HEK293 (cell line): ENCODE measurements at regions not wholly inside any gene's neighbourhood (a gene's known extent, or its start where the extent isn't known, plus 50 kb on each side); places are given as distances from the start of the nearest gene placed in this dataset.
A peak's percentile ranks its signal among the peaks of the same experiment; 100 is the strongest.

Source experiments
- CTCF ChIA-PET: fragments of 350-600 bp; formaldehyde crosslinking; extraction: SDS; loops from one replicate; lab custom pipeline; 2021; ENCODE audit warnings: antibody characterized with exemption; lab: Yijun Ruan, JAX
- POLR2A ChIA-PET: fragments of 300-600 bp; formaldehyde crosslinking; extraction: SDS; loops from one replicate; lab custom pipeline; 2020; ENCODE audit warnings: antibody characterized with exemption, inconsistent platforms; lab: Yijun Ruan, JAX
- H3K27ac ChIP-seq: fragments of 200-500 bp; sonication (Bioruptor generic); 2 replicates; pipeline ENCODE4 v1.5.1; 2014; ENCODE audit warnings: low read depth, low read length, control low read depth, inconsistent platforms; ENCODE audit errors: extremely low read depth
- H3K36me3 ChIP-seq, 2 experiments: fragments of 200-500 bp in 1 of 2; sonication (Bioruptor generic) in 1 of 2; 1 replicate in 1 of 2; 2 replicates in 1 of 2; pipeline ENCODE4 v1.5.1; 2014 to 2017; ENCODE audit warnings: inconsistent platforms in 2 of 2, low read length in 2 of 2; ENCODE audit not compliant: control insufficient read depth in 2 of 2, insufficient read depth in 1 of 2
- H3K4me1 ChIP-seq: fragments of 200-500 bp; sonication (Bioruptor generic); 2 replicates; pipeline ENCODE4 v1.5.1; 2014; ENCODE audit warnings: mild to moderate bottlenecking, low read length, inconsistent platforms; ENCODE audit not compliant: control insufficient read depth, insufficient read depth
- H3K4me3 ChIP-seq: 2 replicates; pipeline ENCODE4 v1.5.1; 2011; ENCODE audit warnings: low read depth, mild to moderate bottlenecking, control low read depth, low read length, moderate library complexity
- H3K9me3 ChIP-seq: fragments of 200-500 bp; sonication (Bioruptor generic); 2 replicates; pipeline ENCODE4 v1.5.1; 2014; ENCODE audit warnings: low read depth, low read length, inconsistent platforms; ENCODE audit not compliant: control insufficient read depth, insufficient read depth
- AEBP2 ChIP-seq: fragments of 450-650 bp; formaldehyde crosslinking; IDR thresholded peaks from 2 replicates; pipeline ENCODE4 v1.5.1; 2016; ENCODE audit warnings: missing biosample characterization, missing genetic modification characterization, borderline replicate concordance
- EGR2 ChIP-seq: fragments of 450-650 bp; formaldehyde crosslinking; IDR thresholded peaks from 2 replicates; pipeline ENCODE4 v1.5.1; 2016; ENCODE audit warnings: low read depth, missing biosample characterization, missing genetic modification characterization
- GLI4 ChIP-seq: fragments of 450-650 bp; formaldehyde crosslinking; IDR thresholded peaks from 2 replicates; pipeline ENCODE4 v1.5.1; 2016; ENCODE audit warnings: missing biosample characterization, missing genetic modification characterization
- GLIS1 ChIP-seq: fragments of 450-650 bp; formaldehyde crosslinking; IDR thresholded peaks from 2 replicates; pipeline ENCODE4 v1.5.1; 2016; ENCODE audit warnings: missing biosample characterization, missing genetic modification characterization
- HOXD13 ChIP-seq: sonication (generic); formaldehyde crosslinking; IDR thresholded peaks from 2 replicates; pipeline ENCODE4 v1.8.0; 2022; ENCODE audit warnings: missing genetic modification reagents, borderline replicate concordance
- KLF1 ChIP-seq: fragments of 450-650 bp; formaldehyde crosslinking; IDR thresholded peaks from 2 replicates; pipeline ENCODE4 v1.5.1; 2016; ENCODE audit warnings: missing biosample characterization, missing genetic modification characterization
- PRDM10 ChIP-seq: fragments of 450-650 bp; formaldehyde crosslinking; IDR thresholded peaks from 2 replicates; pipeline ENCODE4 v1.5.1; 2016; ENCODE audit warnings: missing biosample characterization, missing genetic modification characterization
- SETDB1 ChIP-seq: IDR thresholded peaks from one replicate; pipeline ENCODE4 v1.6.1; 2017; ENCODE audit warnings: mild to moderate bottlenecking, low read length, moderate library complexity, mixed read lengths; ENCODE audit not compliant: insufficient read length
- TRIM28 ChIP-seq: IDR thresholded peaks from 2 replicates; pipeline ENCODE4 v1.6.1; 2011; ENCODE audit warnings: low read length, control low read depth, borderline replicate concordance
- ZBTB7A ChIP-seq: fragments of 450-650 bp; formaldehyde crosslinking; IDR thresholded peaks from 2 replicates; pipeline ENCODE4 v1.5.1; 2016; ENCODE audit warnings: low read depth, missing biosample characterization, missing genetic modification characterization
- ZIC2 ChIP-seq: fragments of 450-650 bp; formaldehyde crosslinking; IDR thresholded peaks from 2 replicates; pipeline ENCODE4 v1.5.1; 2016; ENCODE audit warnings: missing biosample characterization, missing genetic modification characterization
- ZNF132 ChIP-seq: fragments of 450-650 bp; formaldehyde crosslinking; IDR thresholded peaks from 2 replicates; pipeline ENCODE4 v1.5.1; 2017; ENCODE audit warnings: missing biosample characterization, missing genetic modification characterization, borderline replicate concordance
- ZNF202 ChIP-seq: fragments of 450-650 bp; formaldehyde crosslinking; IDR thresholded peaks from 2 replicates; pipeline ENCODE4 v1.5.1; 2016; ENCODE audit warnings: missing biosample characterization, missing genetic modification characterization, borderline replicate concordance
- ZNF214 ChIP-seq: fragments of 450-650 bp; formaldehyde crosslinking; IDR thresholded peaks from 2 replicates; pipeline ENCODE4 v1.5.1; 2017; ENCODE audit warnings: missing biosample characterization, mild to moderate bottlenecking, missing genetic modification characterization, borderline replicate concordance
- ZNF280D ChIP-seq: fragments of 450-650 bp; formaldehyde crosslinking; IDR thresholded peaks from 2 replicates; pipeline ENCODE4 v1.5.1; 2016; ENCODE audit warnings: missing biosample characterization, missing genetic modification characterization
- ZNF404 ChIP-seq: fragments of 450-650 bp; formaldehyde crosslinking; IDR thresholded peaks from 2 replicates; pipeline ENCODE4 v1.5.1; 2017; ENCODE audit warnings: missing biosample characterization, missing genetic modification characterization
- ZNF423 ChIP-seq: fragments of 450-650 bp; formaldehyde crosslinking; IDR thresholded peaks from 2 replicates; pipeline ENCODE4 v1.5.1; 2016; ENCODE audit warnings: missing biosample characterization, missing genetic modification characterization
- ZNF626 ChIP-seq: fragments of 450-650 bp; sonication (Bioruptor Pico); formaldehyde crosslinking; IDR thresholded peaks from 2 replicates; pipeline ENCODE4 v1.5.1; 2018; ENCODE audit warnings: missing biosample characterization, missing genetic modification characterization, inconsistent platforms
- ZNF629 ChIP-seq: fragments of 450-650 bp; formaldehyde crosslinking; IDR thresholded peaks from 2 replicates; pipeline ENCODE4 v1.5.1; 2017; ENCODE audit warnings: missing biosample characterization, missing genetic modification characterization
- ZNF658 ChIP-seq: fragments of 450-650 bp; formaldehyde crosslinking; IDR thresholded peaks from 2 replicates; pipeline ENCODE4; 2016; ENCODE audit warnings: missing biosample characterization, missing genetic modification characterization
- ZSCAN16 ChIP-seq: fragments of 450-650 bp; formaldehyde crosslinking; IDR thresholded peaks from 2 replicates; pipeline ENCODE4 v1.5.1; 2016; ENCODE audit warnings: missing biosample characterization, missing genetic modification characterization
- ZXDB ChIP-seq: fragments of 450-650 bp; formaldehyde crosslinking; IDR thresholded peaks from 2 replicates; pipeline ENCODE4 v1.5.1; 2016; ENCODE audit warnings: missing biosample characterization, missing genetic modification characterization
- TF ChIP-seq, protein P1 (sequence below): fragments of 450-650 bp; formaldehyde crosslinking; IDR thresholded peaks from 2 replicates; pipeline ENCODE4 v1.5.1; 2016; ENCODE audit warnings: missing biosample characterization, missing genetic modification characterization
- TF ChIP-seq, protein P2 (sequence below): fragments of 450-650 bp; formaldehyde crosslinking; IDR thresholded peaks from 2 replicates; pipeline ENCODE4; 2016; ENCODE audit warnings: missing biosample characterization, missing genetic modification characterization

- Histone ChIP-seq H3K9me3 (no peaks in the 10 kb centered on the region), H3K4me1 (no peaks in the 10 kb centered on the region), H3K36me3 (no peaks in the 10 kb centered on the region), H3K27ac (no peak overlapping the region), H3K4me3 (no peak overlapping the region)
- no peak for TF ChIP-seq ZNF214
- no peak for TF ChIP-seq ZNF626 (tag by site-specific recombination)
- CTCF ChIA-PET = no interaction called here
- POLR2A ChIA-PET = no interaction called here
Observed at GRCh38 chr1:31522556-31522845, 53.8 kb upstream of the TINAGL1 start.

DNA sequence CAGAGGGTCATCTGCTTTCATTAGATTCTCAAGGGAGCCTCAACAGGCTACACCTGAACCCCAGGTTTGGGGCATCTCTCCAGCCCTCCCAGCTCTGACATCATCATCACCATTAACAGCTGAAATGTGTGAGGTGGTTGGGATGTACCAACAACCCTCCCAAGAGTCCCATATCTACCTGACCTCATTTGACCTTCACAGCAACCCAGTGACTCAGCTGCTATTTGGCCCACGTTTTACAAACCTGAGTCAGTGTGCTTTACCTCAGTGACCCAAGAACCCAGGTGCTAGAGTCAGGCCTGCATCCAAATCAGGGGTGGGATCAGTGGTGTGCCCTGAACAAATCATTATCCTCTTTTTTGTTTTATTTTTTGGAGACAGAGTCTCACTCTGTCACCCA is 53.3 kb upstream of the TINAGL1 start:
- ChIA-PET CTCF (no interaction called here), POLR2A (no interaction called here)
- TF ChIP-seq ZNF629 (peak; percentile 60), GLIS1 (tag by site-specific recombination) (no peak), PRDM10 (tag by site-specific recombination) (peak; percentile 85), HOXD13 (CRISPR knock-in tag) (no peak), SETDB1 (peak; percentile 22), ZNF404 (no peak)
- TF ChIP-seq, protein P1, sequence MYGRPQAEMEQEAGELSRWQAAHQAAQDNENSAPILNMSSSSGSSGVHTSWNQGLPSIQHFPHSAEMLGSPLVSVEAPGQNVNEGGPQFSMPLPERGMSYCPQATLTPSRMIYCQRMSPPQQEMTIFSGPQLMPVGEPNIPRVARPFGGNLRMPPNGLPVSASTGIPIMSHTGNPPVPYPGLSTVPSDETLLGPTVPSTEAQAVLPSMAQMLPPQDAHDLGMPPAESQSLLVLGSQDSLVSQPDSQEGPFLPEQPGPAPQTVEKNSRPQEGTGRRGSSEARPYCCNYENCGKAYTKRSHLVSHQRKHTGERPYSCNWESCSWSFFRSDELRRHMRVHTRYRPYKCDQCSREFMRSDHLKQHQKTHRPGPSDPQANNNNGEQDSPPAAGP = 0 out of 2 replicates have a peak, but pooled peaks have one; percentile 31
- no peak overlapping the region for H3K4me3 ChIP-seq
- no peaks in the 10 kb centered on the region for H3K9me3 ChIP-seq
- H3K36me3 ChIP-seq = no peaks in the 10 kb centered on the region
- H3K4me1 ChIP-seq = no peaks in the 10 kb centered on the region
- H3K27ac ChIP-seq = no peak overlapping the region

GRCh38 chr1:31523769-31524168 is 52.5 kb upstream of the TINAGL1 start:
- Histone ChIP-seq H3K4me1 (no peaks in the 10 kb centered on the region), H3K27ac (no peak overlapping the region), H3K36me3 (no peaks in the 10 kb centered on the region), H3K9me3 (no peaks in the 10 kb centered on the region), H3K4me3 (no peak overlapping the region)
- POLR2A ChIA-PET = no interaction called here
- CTCF ChIA-PET = interaction anchor here (0.6 kb wide), 1 partner anchor 24 kb away, joined by 3 read pairs; no protein-coding TSS in a partner anchor
- TF ChIP-seq ZNF280D (tag by site-specific recombination) (no peak), ZNF658 (tag by site-specific recombination) (no peak), GLI4 (no peak), KLF1 (tag by site-specific recombination) (0 out of 2 replicates have a peak, but pooled peaks have one; percentile 14), ZXDB (tag by site-specific recombination) (no peak), ZNF202 (no peak), AEBP2 (tag by site-specific recombination) (no peak), EGR2 (tag by site-specific recombination) (peak; percentile 82), ZNF423 (tag by site-specific recombination) (no peak), ZBTB7A (tag by site-specific recombination) (no peak), ZIC2 (tag by site-specific recombination) (peak; percentile 29; the same call in 1 of the 2 replicates), TRIM28 (no peak), ZSCAN16 (no peak), ZNF132 (tag by site-specific recombination) (no peak)
- TF ChIP-seq, protein P2, sequence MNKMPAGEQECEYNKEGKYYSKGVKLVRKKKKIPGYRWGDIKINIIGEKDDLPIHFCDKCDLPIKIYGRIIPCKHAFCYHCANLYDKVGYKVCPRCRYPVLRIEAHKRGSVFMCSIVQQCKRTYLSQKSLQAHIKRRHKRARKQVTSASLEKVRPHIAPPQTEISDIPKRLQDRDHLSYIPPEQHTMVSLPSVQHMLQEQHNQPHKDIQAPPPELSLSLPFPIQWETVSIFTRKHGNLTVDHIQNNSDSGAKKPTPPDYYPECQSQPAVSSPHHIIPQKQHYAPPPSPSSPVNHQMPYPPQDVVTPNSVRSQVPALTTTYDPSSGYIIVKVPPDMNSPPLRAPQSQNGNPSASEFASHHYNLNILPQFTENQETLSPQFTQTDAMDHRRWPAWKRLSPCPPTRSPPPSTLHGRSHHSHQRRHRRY = no peak
